Stimulated activated naive CD8-positive, alpha-beta T cell treated with anti-CD3 and anti-CD28 coated beads, Interleukin-15, Interleukin-2, amounts not matched to agents 100 ng/mL and 50 ng/mL, for 24 hours (primary cell): ENCODE measurements at regions not wholly inside any gene's neighbourhood (a gene's known extent, or its start where the extent isn't known, plus 50 kb on each side); places are given as distances from the start of the nearest gene placed in this dataset.

Experiments
- H3K27ac Mint-ChIP-seq: one replicate; pipeline ENCODE4 v1.8.0; 2021; ENCODE audit warnings: mild to moderate bottlenecking, mixed read lengths
- H3K27me3 Mint-ChIP-seq: one replicate; pipeline ENCODE4 v1.8.0; 2021; ENCODE audit warnings: mixed read lengths
- H3K36me3 Mint-ChIP-seq: one replicate; pipeline ENCODE4 v1.8.0; 2021; ENCODE audit warnings: low read depth, mixed read lengths
- H3K4me1 Mint-ChIP-seq: one replicate; pipeline ENCODE4 v1.8.0; 2021; ENCODE audit warnings: low read depth, mixed read lengths
- H3K4me3 Mint-ChIP-seq: one replicate; pipeline ENCODE4 v1.8.0; 2021; ENCODE audit warnings: mild to moderate bottlenecking, mixed read lengths
- H3K9me3 Mint-ChIP-seq: one replicate; pipeline ENCODE4 v1.8.0; 2021; ENCODE audit warnings: mixed read lengths

DNA sequence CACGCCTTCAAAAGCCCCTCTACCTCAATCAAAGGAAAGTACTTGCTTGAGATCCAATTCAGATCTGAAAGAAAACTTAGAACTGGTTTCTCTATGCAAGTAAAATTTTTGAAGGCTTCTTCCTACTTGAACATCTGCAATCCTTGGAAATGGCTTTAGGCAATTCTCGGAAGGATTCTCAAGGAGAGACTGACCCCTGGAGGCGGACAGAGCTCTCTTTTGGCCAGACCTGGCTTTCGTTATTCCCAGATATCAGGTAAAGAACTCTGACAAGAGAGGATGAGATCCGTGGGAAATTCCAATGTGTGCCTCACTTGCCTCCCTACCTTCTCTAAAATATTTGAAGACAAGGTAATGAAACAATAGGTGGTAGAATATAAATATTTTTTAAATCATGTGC, 670.3 kb upstream of the FAM241A start:
- Mint-ChIP-seq H3K4me1 (no peaks in the 10 kb centered on the region), H3K4me3 (no peak overlapping the region), H3K27ac (no peak overlapping the region), H3K36me3 (no peaks in the 10 kb centered on the region), H3K9me3 (peaks cover 5% of the 10 kb centered on the region), H3K27me3 (no peaks in the 10 kb centered on the region)

DNA sequence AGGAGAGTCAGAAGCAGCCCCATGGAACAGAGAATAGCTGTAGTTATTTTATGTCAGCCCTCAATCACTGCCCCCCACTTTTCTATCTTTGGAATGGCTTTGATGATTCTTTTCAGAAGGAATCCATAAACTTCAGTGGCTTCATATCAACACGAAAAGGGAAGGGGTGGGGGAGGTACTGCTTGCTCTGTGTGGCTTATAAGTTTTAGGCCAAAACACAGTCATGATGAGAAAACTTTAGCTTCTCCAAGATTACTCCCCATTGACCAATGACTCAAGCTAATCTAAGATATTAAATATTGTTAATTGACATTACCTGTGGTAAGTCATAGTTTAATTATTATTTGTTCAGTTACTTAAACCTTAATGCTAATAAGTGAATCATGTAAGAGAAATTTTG, 669.6 kb upstream of the FAM241A start:
- no peaks in the 10 kb centered on the region for H3K4me1 Mint-ChIP-seq
- H3K27ac Mint-ChIP-seq = no peak overlapping the region
- no peaks in the 10 kb centered on the region for H3K36me3 Mint-ChIP-seq
- no peaks in the 10 kb centered on the region for H3K27me3 Mint-ChIP-seq
- no peak overlapping the region for H3K4me3 Mint-ChIP-seq
- no peaks in the 10 kb centered on the region for H3K9me3 Mint-ChIP-seq

DNA sequence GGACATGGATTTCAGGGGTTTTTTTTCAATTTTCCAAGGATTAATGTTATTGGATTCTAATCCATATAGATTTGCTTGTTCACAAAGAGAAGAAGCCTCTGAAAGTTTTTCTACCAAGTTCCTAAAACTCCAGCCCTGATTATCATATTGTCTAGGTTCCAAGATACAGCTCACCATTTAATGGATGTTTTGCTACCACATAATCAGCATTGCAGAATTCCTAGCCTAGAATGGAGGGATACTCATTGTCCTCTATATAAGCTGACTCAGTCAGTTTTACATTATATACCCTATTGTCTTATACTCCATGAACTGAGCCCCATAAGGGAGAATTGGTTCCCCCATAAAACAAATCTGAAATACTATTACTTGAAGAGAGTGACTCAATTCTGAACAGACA, 664.7 kb upstream of the FAM241A start:
- Mint-ChIP-seq H3K4me1 (no peaks in the 10 kb centered on the region), H3K4me3 (no peak overlapping the region), H3K9me3 (peaks cover 5% of the 10 kb centered on the region), H3K27ac (no peak overlapping the region), H3K36me3 (no peaks in the 10 kb centered on the region), H3K27me3 (no peaks in the 10 kb centered on the region)

DNA sequence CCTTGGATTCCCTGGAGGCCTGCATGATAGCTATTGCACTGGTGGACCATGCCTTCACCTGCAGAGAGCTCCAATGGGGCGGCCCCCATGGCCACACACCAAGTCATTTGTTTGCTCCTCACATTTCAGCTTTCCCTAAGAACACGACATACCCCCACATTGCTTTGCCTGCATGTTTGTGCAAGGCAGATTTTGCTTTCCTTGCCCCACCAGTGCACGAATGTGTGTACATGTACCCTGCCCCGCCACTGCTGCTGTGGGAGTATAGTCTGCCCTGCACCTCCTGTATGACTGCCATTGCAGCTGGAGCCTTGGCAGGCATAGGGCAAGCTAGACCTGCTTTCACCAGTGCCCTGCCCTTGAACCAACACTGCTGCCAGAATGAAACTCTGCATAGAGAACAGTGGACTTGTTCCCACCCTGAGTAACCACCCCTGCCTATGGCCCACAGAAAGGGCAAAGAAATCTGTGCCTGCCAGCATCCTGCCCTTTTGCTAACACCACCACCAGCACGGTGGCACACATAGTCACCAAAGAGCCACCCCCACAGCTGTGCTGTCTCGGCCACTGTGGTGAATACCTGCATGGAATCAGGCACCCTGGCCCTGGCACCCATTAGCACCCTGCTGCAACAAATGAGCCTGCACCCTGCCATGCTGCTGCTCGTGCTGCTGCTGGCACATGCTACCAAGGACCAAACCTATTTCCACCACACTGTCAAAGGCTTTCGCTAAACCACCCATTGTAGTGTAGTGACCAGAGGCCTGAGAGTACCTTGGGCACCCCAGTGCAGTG, 661.7 kb upstream of the FAM241A start:
- H3K4me1 Mint-ChIP-seq = no peaks in the 10 kb centered on the region

DNA sequence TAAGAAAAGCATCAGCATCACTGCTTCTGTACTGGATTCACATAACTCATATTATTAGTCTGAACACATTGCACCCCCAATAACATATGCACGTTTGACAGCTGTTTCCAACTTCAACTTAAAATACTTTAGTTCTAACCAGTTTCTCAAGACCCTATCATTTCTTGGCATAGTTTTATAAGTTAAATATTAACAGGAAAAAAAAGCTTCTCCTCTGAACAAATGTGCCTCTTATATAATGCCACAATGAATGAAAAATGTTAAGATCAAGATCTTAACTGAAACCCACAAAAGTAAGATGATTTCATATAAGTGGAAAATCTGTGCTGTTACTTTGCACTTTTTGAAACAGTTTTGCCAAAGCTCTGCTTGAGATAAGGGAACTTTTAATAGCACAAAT, 652.8 kb upstream of the FAM241A start:
- Mint-ChIP-seq H3K4me3 (no peak overlapping the region), H3K27me3 (no peaks in the 10 kb centered on the region), H3K27ac (no peak overlapping the region), H3K9me3 (peaks cover 3% of the 10 kb centered on the region), H3K4me1 (no peaks in the 10 kb centered on the region), H3K36me3 (no peaks in the 10 kb centered on the region)

More for the DNA sequence above, 661.7 kb upstream of the FAM241A start:
- Mint-ChIP-seq H3K36me3 (no peaks in the 10 kb centered on the region), H3K27ac (no peak overlapping the region), H3K27me3 (no peaks in the 10 kb centered on the region), H3K9me3 (peaks cover 11% of the 10 kb centered on the region), H3K4me3 (no peak overlapping the region)

DNA sequence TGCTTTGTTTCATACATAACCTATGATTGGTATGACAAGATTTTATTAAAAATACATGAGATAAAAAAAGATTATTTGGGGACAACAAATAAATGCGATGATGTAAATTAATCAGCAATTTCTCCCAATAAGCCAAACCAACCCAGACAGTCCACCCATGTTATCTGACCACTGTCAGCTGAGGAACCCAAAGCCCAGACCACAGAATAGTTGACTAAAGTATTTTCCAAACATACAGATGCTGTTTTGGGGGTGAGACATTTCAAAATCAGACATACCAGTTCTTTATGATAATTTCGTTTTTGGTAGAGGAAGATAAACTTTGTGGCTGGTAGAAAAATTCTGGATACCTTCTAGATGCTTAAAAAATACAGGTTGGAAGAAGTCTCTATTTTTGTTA, 650.8 kb upstream of the FAM241A start:
- peaks cover 3% of the 10 kb centered on the region for H3K9me3 Mint-ChIP-seq
- no peaks in the 10 kb centered on the region for H3K27me3 Mint-ChIP-seq
- no peak overlapping the region for H3K27ac Mint-ChIP-seq
- no peaks in the 10 kb centered on the region for H3K36me3 Mint-ChIP-seq
- no peak overlapping the region for H3K4me3 Mint-ChIP-seq
- H3K4me1 Mint-ChIP-seq = no peaks in the 10 kb centered on the region

DNA sequence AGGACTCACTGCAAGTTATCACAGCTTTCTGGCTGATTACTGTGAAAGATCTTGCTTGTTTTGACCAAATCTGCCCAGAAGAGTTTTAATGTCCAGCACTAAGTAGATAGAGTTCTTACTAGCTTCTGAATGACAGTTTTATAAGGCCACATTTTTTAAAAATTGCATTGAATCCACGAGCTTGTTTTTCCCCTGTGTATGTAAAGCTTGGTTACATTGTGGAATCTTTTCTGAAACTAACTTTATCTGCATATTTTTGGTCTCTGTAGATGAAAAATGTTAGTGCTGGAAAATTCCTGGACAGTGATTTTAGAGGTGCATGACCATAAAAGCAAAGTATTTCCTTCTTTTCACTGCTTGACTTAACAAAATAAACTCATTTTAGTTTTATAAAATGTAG, 650.3 kb upstream of the FAM241A start:
- Mint-ChIP-seq H3K9me3 (peaks cover 3% of the 10 kb centered on the region), H3K27ac (no peak overlapping the region), H3K27me3 (no peaks in the 10 kb centered on the region), H3K4me1 (no peaks in the 10 kb centered on the region), H3K4me3 (no peak overlapping the region), H3K36me3 (no peaks in the 10 kb centered on the region)

DNA sequence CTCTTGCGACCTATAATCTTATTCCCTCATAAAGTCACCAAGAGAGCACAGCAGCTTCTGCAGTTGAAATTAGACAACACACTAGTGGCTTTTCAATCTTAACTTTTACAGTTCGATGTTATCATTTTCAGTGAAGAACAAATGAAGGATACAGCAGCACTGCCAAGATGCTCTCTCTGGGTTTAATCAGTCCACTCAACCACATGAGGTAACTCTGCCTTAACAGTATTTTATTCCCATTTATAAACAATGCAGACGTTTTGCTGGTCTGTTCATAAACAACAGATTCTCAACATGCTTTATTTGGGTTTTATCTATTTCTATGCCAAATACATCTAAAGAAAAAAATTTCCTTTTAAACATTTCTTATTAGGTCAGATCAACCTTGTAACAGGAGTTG, 646.0 kb upstream of the FAM241A start:
- H3K27ac Mint-ChIP-seq = no peak overlapping the region
- no peaks in the 10 kb centered on the region for H3K4me1 Mint-ChIP-seq
- H3K9me3 Mint-ChIP-seq = peaks cover 3% of the 10 kb centered on the region
- no peaks in the 10 kb centered on the region for H3K27me3 Mint-ChIP-seq
- no peak overlapping the region for H3K4me3 Mint-ChIP-seq
- no peaks in the 10 kb centered on the region for H3K36me3 Mint-ChIP-seq

DNA sequence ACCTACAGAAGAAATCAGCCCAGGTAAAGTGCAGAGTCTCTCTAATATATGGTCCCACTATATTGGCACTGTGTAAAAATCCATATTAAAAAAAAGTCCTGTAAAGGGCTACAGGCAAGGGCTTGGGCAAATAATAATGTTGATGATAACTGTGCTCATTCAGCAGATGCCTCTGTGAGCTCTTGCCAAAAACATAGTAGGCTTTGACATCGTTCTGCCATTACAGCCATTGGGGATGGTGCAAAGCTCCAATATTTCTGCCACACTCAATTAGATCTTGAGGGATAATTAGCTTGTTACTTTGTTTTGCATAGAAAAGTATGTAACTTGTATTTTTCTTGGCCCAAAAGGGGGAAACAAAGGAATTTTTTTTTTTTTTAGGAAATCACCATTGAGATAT, 645.5 kb upstream of the FAM241A start:
- Mint-ChIP-seq H3K27me3 (no peaks in the 10 kb centered on the region), H3K4me1 (no peaks in the 10 kb centered on the region), H3K36me3 (no peaks in the 10 kb centered on the region), H3K4me3 (no peak overlapping the region), H3K9me3 (peaks cover 3% of the 10 kb centered on the region), H3K27ac (no peak overlapping the region)

DNA sequence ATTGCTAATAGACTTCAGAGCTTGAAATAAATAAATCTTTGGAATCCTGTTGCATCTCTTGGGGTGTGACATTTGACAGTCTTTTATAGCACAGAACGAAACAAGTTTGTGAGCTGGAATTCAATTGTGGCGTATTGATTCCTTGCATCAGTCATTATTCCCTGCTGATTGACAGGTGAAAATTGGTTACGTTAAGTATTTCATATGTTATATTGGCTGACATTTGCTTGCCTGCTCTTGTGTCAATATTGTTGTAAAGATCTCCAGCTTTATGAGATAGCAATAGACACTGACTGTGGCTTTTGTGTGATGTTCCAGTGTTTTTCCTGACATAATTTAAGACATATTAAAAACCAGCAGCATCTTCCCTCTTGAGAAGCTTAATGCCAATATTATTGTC, 644.4 kb upstream of the FAM241A start:
- Mint-ChIP-seq H3K36me3 (no peaks in the 10 kb centered on the region), H3K27me3 (no peaks in the 10 kb centered on the region), H3K27ac (no peak overlapping the region), H3K9me3 (peaks cover 3% of the 10 kb centered on the region), H3K4me1 (no peaks in the 10 kb centered on the region), H3K4me3 (no peak overlapping the region)

DNA sequence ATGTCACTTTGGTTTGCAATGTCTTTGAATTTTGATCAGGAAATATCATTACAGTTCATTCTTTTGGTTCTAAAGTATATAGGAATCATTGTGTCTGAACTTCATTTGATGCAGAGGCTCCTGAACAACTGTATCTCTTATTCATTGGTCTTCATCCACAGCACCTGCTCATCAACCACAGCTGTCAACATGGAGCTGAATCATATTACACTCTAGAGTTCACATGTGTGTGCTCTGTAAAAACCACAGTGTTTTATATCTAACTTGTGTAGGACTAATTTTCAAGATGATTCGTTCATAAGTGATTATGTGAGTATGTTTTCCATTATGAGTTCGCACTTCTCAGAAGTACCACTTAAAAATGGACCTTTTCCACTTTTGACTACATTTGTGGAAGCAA, 643.3 kb upstream of the FAM241A start:
- Mint-ChIP-seq H3K9me3 (peaks cover 2% of the 10 kb centered on the region), H3K4me3 (no peak overlapping the region), H3K36me3 (no peaks in the 10 kb centered on the region), H3K4me1 (no peaks in the 10 kb centered on the region), H3K27me3 (no peaks in the 10 kb centered on the region), H3K27ac (no peak overlapping the region)

DNA sequence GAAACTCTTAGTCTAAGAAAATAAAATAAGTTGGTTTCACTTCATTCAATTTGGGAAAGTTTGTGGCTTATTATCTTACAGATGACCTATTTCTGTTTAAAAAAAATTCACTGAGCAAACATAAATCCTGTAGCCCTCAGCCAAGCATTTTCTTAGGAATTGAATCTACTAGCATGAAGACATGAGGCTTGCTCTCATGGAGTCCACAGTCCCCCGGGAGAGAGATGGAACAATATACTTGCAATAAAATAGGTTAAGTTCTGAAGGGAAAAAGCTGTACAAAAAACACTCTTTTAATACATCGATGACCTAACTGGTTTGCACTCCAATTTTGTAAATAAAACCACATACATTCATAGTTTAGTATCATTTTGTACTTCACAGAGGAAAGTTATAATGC, 642.6 kb upstream of the FAM241A start:
- Mint-ChIP-seq H3K27ac (no peak overlapping the region), H3K4me3 (no peak overlapping the region), H3K36me3 (no peaks in the 10 kb centered on the region), H3K27me3 (no peaks in the 10 kb centered on the region), H3K9me3 (no peaks in the 10 kb centered on the region), H3K4me1 (no peaks in the 10 kb centered on the region)

DNA sequence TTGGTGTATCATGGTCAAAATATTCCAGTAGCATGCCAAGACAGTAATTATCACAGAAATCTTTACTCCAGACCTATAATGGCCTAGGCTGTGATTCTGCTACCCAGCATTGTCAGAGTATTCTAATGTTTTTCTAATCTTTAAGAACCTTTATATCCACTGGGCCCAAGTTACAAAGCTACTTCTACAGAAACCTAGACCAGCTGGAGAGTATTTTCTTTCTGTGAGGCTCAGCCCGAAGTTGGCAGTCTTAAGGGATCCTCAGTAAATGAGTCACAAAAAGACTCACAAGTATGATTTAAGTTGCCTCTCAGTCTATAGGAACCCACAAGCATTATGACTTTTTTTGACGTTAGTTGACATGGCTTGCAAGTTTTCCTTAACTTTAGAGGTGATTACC, 638.5 kb upstream of the FAM241A start:
- Mint-ChIP-seq H3K27ac (no peak overlapping the region), H3K4me3 (no peak overlapping the region), H3K36me3 (no peaks in the 10 kb centered on the region), H3K4me1 (no peaks in the 10 kb centered on the region), H3K27me3 (no peaks in the 10 kb centered on the region), H3K9me3 (no peaks in the 10 kb centered on the region)

DNA sequence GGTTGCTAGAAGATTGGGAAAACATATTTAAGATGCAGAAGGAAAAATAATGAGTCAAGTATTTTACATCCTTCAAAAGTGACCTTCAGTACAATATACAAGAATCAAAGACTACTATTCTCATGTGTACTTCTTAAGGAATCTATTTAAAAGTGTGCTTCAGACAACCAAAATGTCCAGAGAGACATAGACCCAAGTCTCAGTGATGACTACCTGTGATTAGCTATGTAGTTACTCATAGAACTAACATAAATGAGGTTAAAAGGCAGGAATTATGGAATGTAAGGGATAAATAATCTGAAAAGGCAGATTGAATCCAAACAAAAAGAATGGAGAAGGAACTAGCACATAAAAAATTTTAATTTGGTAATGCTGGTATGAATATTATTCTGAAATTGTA, 634.7 kb upstream of the FAM241A start:
- H3K9me3 Mint-ChIP-seq = peaks cover 6% of the 10 kb centered on the region
- no peaks in the 10 kb centered on the region for H3K27me3 Mint-ChIP-seq
- no peak overlapping the region for H3K4me3 Mint-ChIP-seq
- H3K27ac Mint-ChIP-seq = no peak overlapping the region
- no peaks in the 10 kb centered on the region for H3K4me1 Mint-ChIP-seq
- no peaks in the 10 kb centered on the region for H3K36me3 Mint-ChIP-seq

DNA sequence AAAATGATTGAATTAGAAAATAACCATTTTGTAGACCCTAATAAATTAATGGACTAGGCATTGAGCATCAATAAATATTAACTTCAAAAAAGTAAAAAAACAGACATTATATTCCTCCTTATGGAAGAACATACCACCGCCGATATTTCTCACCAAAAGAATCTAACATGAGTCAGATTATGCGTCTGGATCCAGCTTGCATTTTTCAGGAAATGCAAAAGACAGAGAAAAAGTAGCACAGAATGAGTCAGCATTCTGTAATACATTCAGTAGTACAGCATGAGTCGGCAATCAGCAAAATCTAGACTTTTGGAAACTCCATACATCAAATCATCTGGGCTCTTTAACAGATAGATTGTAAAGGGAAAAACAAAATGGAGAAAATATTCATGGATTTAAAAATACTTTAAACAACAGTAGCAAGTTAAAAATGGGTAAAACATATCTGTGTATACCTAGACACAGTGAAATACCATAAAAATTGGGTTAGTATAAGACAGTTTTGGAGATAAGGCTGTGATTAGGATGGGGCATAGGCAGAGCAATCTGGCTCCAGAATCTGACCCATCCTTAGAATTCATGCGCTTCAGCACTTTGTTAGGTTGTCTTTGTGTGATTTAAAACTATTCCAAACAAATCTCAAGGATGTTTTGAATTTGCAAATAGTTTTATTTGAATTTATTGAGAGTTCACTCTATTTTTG, 633.0 kb upstream of the FAM241A start:
- Mint-ChIP-seq H3K9me3 (peaks cover 6% of the 10 kb centered on the region), H3K27me3 (no peaks in the 10 kb centered on the region), H3K4me3 (no peak overlapping the region), H3K4me1 (no peaks in the 10 kb centered on the region), H3K27ac (no peak overlapping the region), H3K36me3 (no peaks in the 10 kb centered on the region)

DNA sequence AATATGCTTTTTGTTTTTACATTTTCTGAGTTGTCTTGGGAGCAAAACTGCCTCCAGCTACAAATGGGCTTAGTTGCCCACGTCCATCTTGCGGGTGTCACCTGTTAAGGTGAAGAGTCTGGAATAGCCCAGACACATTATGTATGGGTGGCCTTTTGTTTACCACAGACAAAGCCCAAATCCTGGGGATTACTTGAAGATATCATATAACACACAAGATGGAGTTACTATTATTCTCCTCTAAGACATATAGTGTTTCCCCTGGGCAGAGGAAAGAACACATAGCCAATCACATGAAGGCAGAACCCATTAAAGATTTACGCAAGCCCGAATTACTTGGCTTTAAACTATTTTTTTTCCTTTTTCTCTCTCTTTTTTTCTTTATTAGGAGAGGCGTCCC, 625.6 kb upstream of the FAM241A start:
- no peaks in the 10 kb centered on the region for H3K36me3 Mint-ChIP-seq
- H3K4me1 Mint-ChIP-seq = no peaks in the 10 kb centered on the region
- H3K27me3 Mint-ChIP-seq = no peaks in the 10 kb centered on the region
- no peak overlapping the region for H3K4me3 Mint-ChIP-seq
- no peak overlapping the region for H3K27ac Mint-ChIP-seq
- peaks cover 4% of the 10 kb centered on the region for H3K9me3 Mint-ChIP-seq
